DOHH2 (cell line): ENCODE measurements at regions not wholly inside any gene's neighbourhood (a gene's known extent, or its start where the extent isn't known, plus 50 kb on each side); places are given as distances from the start of the nearest gene placed in this dataset.

ENCODE experiments used
- EZH2phosphoT487 ChIP-seq: fragments of 200-600 bp; sonication (generic); IDR thresholded peaks from 2 replicates; pipeline ENCODE4 v1.6.1; 2017; ENCODE audit warnings: borderline replicate concordance, mild to moderate bottlenecking, antibody characterized with exemption, low read length, moderate library complexity, mixed read lengths
- TF ChIP-seq, protein P1 (sequence below): fragments of 200-600 bp; sonication (generic); IDR thresholded peaks from one replicate; pipeline ENCODE4 v1.5.1; 2014; ENCODE audit warnings: antibody characterized with exemption, mild to moderate bottlenecking, low read depth, low read length; ENCODE audit not compliant: poor library complexity, severe bottlenecking

DNA sequence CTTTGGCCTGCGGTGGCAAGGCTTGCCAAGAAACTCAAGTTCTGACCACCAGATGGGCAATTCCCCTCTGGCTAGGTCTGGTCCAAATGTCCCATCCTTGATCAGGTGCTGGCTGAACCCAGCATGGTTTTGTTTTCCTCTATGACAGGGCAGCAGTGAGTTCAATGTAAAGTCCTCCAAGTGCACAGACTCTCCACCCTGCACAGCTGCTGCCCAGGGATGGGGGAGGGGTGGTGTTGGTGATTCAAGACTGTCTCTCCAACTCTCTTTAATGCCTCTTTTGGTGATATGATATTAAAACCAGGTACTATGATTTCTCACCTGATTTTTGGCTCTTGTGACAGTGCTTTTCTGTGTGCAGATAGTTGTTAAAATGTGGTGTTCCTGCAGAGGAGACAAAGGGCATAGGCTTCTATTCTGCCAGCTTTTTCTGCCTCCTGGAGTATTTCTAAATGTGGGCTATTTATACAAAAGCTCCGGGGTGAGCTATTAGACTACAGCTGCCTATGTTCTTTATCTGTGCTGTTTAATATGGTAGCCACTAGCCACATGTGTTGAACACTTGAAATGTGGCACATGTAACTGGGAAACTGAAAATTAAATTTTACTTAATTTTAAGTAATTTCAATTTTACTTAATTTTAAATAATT is 64.0 kb upstream of the STK39 start:
- TF ChIP-seq, protein P1, sequence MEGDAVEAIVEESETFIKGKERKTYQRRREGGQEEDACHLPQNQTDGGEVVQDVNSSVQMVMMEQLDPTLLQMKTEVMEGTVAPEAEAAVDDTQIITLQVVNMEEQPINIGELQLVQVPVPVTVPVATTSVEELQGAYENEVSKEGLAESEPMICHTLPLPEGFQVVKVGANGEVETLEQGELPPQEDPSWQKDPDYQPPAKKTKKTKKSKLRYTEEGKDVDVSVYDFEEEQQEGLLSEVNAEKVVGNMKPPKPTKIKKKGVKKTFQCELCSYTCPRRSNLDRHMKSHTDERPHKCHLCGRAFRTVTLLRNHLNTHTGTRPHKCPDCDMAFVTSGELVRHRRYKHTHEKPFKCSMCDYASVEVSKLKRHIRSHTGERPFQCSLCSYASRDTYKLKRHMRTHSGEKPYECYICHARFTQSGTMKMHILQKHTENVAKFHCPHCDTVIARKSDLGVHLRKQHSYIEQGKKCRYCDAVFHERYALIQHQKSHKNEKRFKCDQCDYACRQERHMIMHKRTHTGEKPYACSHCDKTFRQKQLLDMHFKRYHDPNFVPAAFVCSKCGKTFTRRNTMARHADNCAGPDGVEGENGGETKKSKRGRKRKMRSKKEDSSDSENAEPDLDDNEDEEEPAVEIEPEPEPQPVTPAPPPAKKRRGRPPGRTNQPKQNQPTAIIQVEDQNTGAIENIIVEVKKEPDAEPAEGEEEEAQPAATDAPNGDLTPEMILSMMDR = no peak
- no peak for TF ChIP-seq EZH2phosphoT487
